ENCODE measurements at regions not wholly inside any gene's neighbourhood (a gene's known extent, or its start where the extent isn't known, plus 50 kb on each side); places are given as distances from the start of the nearest gene placed in this dataset.

GRCh38 chr9:6152788-6153187 is 62.8 kb upstream of the IL33 start (continued):
- TF ChIP-seq NR3C1 (CRISPR knock-in tag; IDR thresholded peaks at IDR 0.05): no peak
- no peak for TF ChIP-seq ZNF583 (CRISPR knock-in tag; IDR thresholded peaks at IDR 0.05)
- TF ChIP-seq EZH2 (IDR thresholded peaks at IDR 0.05; ENCODE audit: borderline replicate concordance, low read depth, low read length): no peak

GRCh38 chr9:6150483-6150882 is 65.1 kb upstream of the IL33 start:
- POLR2A ChIA-PET: no interaction called here
- Histone ChIP-seq H3K36me3 (ENCODE audit: control insufficient read depth, insufficient read depth, low read length) (no peaks in the 10 kb centered on the region), H3K4me2 (ENCODE audit: insufficient read depth, low read length) (no peak overlapping the region), H3K79me2 (ENCODE audit: control insufficient read depth, insufficient read depth, low read length) (no peaks in the 10 kb centered on the region), H3K27ac (ENCODE audit: extremely low read depth, low read depth, low read length) (no peak overlapping the region), H3K4me1 (replicated peaks in 1 of 2; ENCODE audit: control insufficient read depth in 2 of 2, insufficient read depth in 2 of 2, low read length in 2 of 2) (no peaks in the 10 kb centered on the region), H4K20me1 (replicated peaks; ENCODE audit: control insufficient read depth, insufficient read depth, low read length) (no peaks in the 10 kb centered on the region), H3K4me3 (no peak overlapping the region), H2AFZ (ENCODE audit: low read depth, low read length) (no peak overlapping the region), H3K9me1 (ENCODE audit: control insufficient read depth, insufficient read depth, low read length) (no peaks in the 10 kb centered on the region), H3K9me3 (replicated peaks; ENCODE audit: control insufficient read depth, insufficient read depth, low read depth, low read length) (no peaks in the 10 kb centered on the region), H3K9ac (ENCODE audit: insufficient read depth in 1 of 2, low read depth in 2 of 2, low read length in 2 of 2) (no peak overlapping the region), H3K27me3 (ENCODE audit: control insufficient read depth in 2 of 2, insufficient read depth in 2 of 2, low read length in 2 of 2) (no peaks in the 10 kb centered on the region)
- TF ChIP-seq CTBP1 (IDR thresholded peaks at IDR 0.05; ENCODE audit: borderline replicate concordance): no peak
- TF ChIP-seq ATF2 (CRISPR knock-in tag; IDR thresholded peaks at IDR 0.05): no peak
- no peak for TF ChIP-seq KLF6 (CRISPR knock-in tag; IDR thresholded peaks at IDR 0.05; ENCODE audit: borderline replicate concordance)
- no peak for TF ChIP-seq PTTG1 (tag; IDR thresholded peaks at IDR 0.05; ENCODE audit: low read depth)
- CTCF ChIA-PET (ENCODE audit: low intra/inter-chr PET ratio): no interaction called here
- DNase-seq (ENCODE audit: extremely low read depth in 1 of 4, low spot score in 3 of 4) (no peak), ATAC-seq (no peak), FAIRE-seq (no peak)
- intact Hi-C loops (cut with micrococcal nuclease) (no loop called here), in situ Hi-C loops (cut with MboI) (no loop called here)
- BruUV-seq (replicated peaks): no TSS peak
- WGBS (ENCODE audit: insufficient coverage, low coverage, missing lambda C conversion rate): 5% methylated on average over 2 of the region's 2 CpGs
